ENCODE measurements at regions not wholly inside any gene's neighbourhood (a gene's known extent, or its start where the extent isn't known, plus 50 kb on each side); places are given as distances from the start of the nearest gene placed in this dataset.

DNA sequence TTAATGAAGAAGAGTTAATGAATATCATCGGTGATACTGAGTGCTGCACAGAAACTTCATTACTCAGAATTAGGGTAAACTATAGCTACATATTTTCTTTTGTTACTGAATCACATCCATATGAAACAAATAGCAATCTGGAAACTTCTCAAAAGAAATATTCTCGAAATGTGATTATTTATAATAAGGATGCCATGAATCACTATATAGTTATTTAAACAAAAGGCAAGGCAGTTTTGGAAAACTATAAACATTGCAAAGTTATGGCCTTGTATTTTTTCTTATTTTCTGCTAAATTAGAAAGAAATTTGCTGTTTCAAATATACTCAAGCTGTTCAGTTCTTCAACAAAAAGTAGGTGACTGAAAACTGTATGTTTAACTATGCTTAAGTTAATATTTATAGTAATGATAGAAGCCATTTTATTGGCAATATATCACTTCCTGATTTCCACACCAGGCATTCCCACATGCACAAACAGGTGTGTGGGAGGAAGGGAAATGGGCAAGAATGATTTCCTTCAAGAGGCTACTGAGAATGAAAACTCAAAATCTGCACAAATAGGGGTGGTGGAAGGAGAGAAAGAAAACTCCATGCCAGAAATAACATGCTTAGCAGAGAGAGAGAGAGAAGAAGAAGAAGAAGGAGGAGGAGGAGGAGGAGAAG, 74.5 kb upstream of the FRY start:
- H3K4me2 ChIP-seq (ENCODE audit: low read depth, low read length): no peak overlapping the region
- no peak for DNase-seq (ENCODE audit: low spot score)
- in situ Hi-C loops (cut with HindIII; ENCODE audit: extremely low pct_ligation_motif_present, low pct_unique_long_range_greater_than_20kb) (no loop called here), intact Hi-C loops (cut with micrococcal nuclease; ENCODE audit: unreplicated experiment) (no loop called here)
- H3K4me1 ChIP-seq (ENCODE audit: insufficient read depth, low read length): no peaks in the 10 kb centered on the region
- no peaks in the 10 kb centered on the region for H3K9me3 ChIP-seq (ENCODE audit: low read length)
- no peak for ATAC-seq
- no peaks in the 10 kb centered on the region for H3K79me2 ChIP-seq (ENCODE audit: insufficient read depth, low read length)
- H3K9ac ChIP-seq (ENCODE audit: insufficient read depth, low read depth, low read length): no peak overlapping the region
- no peak for TF ChIP-seq ZNF644 (CRISPR knock-in tag; IDR thresholded peaks at IDR 0.05; ENCODE audit: low read depth)
- no peak for TF ChIP-seq JUN (CRISPR knock-in tag; IDR thresholded peaks at IDR 0.05)
- no peak overlapping the region for H3K4me3 ChIP-seq (replicated peaks in 1 of 3; ENCODE audit: insufficient read depth in 1 of 3, low read depth in 2 of 3, low read length in 3 of 3)
- ChIA-PET POLR2A (no interaction called here), CTCF (ENCODE audit: low intra/inter-chr PET ratio, low total read pairs) (no interaction called here)
- no peak overlapping the region for H2AFZ ChIP-seq (ENCODE audit: low read length)
- WGBS (ENCODE audit: low lambda C conversion rate): 21% methylated on average over 2 of the region's 2 CpGs
- H3K27ac ChIP-seq (ENCODE audit: extremely low read length, insufficient read depth, low read length): no peak overlapping the region
- H4K20me1 ChIP-seq (ENCODE audit: insufficient read depth, low read length): no peaks in the 10 kb centered on the region
- no peaks in the 10 kb centered on the region for H3K27me3 ChIP-seq (ENCODE audit: control insufficient read depth in 1 of 2, insufficient read depth in 2 of 2, low read length in 2 of 2)
- no TSS peak for BruUV-seq (replicated peaks)
- FAIRE-seq: no peak
- no peaks in the 10 kb centered on the region for H3K36me3 ChIP-seq (replicated peaks in 1 of 2; ENCODE audit: control insufficient read depth in 1 of 2, insufficient read depth in 2 of 2, low read length in 2 of 2)

DNA sequence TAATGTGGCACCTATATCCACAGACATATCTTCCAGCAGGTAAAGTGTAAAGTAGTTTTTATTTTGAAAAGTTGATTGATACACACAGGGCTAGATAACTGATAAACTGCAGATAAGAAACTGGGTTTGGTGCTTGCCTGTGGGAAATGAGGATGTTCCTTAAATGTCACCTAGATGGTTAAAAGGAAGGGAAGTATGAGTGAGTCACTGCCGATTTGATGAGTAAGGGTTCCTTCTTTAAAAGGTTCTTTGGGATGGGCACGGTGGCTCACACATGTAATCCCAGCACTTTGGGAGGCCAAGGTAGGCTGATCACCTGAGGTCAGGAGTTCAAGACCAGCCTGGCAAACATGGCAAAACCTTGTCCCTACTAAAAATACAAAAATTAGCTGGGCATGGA, 73.8 kb upstream of the FRY start:
- CTCF ChIA-PET (ENCODE audit: low intra/inter-chr PET ratio, low total read pairs): no interaction called here
- Histone ChIP-seq H3K9ac (ENCODE audit: insufficient read depth, low read depth, low read length) (no peak overlapping the region), H3K4me1 (ENCODE audit: insufficient read depth, low read length) (no peaks in the 10 kb centered on the region)
- TF ChIP-seq NCOR1 (IDR thresholded peaks at IDR 0.05; ENCODE audit: borderline replicate concordance, low read length): no peak
- TF ChIP-seq FOXA3 (CRISPR knock-in tag; IDR thresholded peaks at IDR 0.05): no peak
- TF ChIP-seq ZNF616 (CRISPR knock-in tag; IDR thresholded peaks at IDR 0.05; ENCODE audit: low read depth): peak; percentile 72; the same call in 1 of the 2 replicates
- no peak for TF ChIP-seq KDM5A (IDR thresholded peaks at IDR 0.05; ENCODE audit: borderline replicate concordance, low read length)
- TF ChIP-seq MAFK (conservative IDR thresholded peaks at IDR 0.05 in 1 of 2, IDR thresholded peaks at IDR 0.05 in 1 of 2; ENCODE audit: low read length in 2 of 2): peak in 1 of 2 experiments; percentile 17; a peak in 1 of 4 replicates
- TF ChIP-seq, protein P1, sequence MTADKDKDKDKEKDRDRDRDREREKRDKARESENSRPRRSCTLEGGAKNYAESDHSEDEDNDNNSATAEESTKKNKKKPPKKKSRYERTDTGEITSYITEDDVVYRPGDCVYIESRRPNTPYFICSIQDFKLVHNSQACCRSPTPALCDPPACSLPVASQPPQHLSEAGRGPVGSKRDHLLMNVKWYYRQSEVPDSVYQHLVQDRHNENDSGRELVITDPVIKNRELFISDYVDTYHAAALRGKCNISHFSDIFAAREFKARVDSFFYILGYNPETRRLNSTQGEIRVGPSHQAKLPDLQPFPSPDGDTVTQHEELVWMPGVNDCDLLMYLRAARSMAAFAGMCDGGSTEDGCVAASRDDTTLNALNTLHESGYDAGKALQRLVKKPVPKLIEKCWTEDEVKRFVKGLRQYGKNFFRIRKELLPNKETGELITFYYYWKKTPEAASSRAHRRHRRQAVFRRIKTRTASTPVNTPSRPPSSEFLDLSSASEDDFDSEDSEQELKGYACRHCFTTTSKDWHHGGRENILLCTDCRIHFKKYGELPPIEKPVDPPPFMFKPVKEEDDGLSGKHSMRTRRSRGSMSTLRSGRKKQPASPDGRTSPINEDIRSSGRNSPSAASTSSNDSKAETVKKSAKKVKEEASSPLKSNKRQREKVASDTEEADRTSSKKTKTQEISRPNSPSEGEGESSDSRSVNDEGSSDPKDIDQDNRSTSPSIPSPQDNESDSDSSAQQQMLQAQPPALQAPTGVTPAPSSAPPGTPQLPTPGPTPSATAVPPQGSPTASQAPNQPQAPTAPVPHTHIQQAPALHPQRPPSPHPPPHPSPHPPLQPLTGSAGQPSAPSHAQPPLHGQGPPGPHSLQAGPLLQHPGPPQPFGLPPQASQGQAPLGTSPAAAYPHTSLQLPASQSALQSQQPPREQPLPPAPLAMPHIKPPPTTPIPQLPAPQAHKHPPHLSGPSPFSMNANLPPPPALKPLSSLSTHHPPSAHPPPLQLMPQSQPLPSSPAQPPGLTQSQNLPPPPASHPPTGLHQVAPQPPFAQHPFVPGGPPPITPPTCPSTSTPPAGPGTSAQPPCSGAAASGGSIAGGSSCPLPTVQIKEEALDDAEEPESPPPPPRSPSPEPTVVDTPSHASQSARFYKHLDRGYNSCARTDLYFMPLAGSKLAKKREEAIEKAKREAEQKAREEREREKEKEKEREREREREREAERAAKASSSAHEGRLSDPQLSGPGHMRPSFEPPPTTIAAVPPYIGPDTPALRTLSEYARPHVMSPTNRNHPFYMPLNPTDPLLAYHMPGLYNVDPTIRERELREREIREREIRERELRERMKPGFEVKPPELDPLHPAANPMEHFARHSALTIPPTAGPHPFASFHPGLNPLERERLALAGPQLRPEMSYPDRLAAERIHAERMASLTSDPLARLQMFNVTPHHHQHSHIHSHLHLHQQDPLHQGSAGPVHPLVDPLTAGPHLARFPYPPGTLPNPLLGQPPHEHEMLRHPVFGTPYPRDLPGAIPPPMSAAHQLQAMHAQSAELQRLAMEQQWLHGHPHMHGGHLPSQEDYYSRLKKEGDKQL (CRISPR knock-in tag; IDR thresholded peaks at IDR 0.05; ENCODE audit: low read depth): no peak
- TF ChIP-seq HNRNPK (IDR thresholded peaks at IDR 0.05; ENCODE audit: low read depth, low read length, poor library complexity, severe bottlenecking): peak; percentile 41
- TF ChIP-seq ZBTB42 (CRISPR knock-in tag; IDR thresholded peaks at IDR 0.05): no peak

More for the DNA sequence above, 73.8 kb upstream of the FRY start:
- POLR2A ChIA-PET: no interaction called here
- Histone ChIP-seq H2AFZ (ENCODE audit: low read length) (no peak overlapping the region), H3K4me3 (replicated peaks in 1 of 3; ENCODE audit: insufficient read depth in 1 of 3, low read depth in 2 of 3, low read length in 3 of 3) (no peak overlapping the region), H3K36me3 (replicated peaks in 1 of 2; ENCODE audit: control insufficient read depth in 1 of 2, insufficient read depth in 2 of 2, low read length in 2 of 2) (no peaks in the 10 kb centered on the region), H3K9me3 (ENCODE audit: low read length) (no peaks in the 10 kb centered on the region), H3K4me2 (ENCODE audit: low read depth, low read length) (no peak overlapping the region), H3K27me3 (ENCODE audit: control insufficient read depth in 1 of 2, insufficient read depth in 2 of 2, low read length in 2 of 2) (no peaks in the 10 kb centered on the region), H4K20me1 (ENCODE audit: insufficient read depth, low read length) (no peaks in the 10 kb centered on the region), H3K27ac (ENCODE audit: extremely low read length, insufficient read depth, low read length) (no peak overlapping the region), H3K79me2 (ENCODE audit: insufficient read depth, low read length) (no peaks in the 10 kb centered on the region)
- in situ Hi-C loops (cut with HindIII; ENCODE audit: extremely low pct_ligation_motif_present, low pct_unique_long_range_greater_than_20kb) (no loop called here), intact Hi-C loops (cut with micrococcal nuclease; ENCODE audit: unreplicated experiment) (no loop called here)
- FAIRE-seq (no peak), ATAC-seq (no peak), DNase-seq (ENCODE audit: low spot score) (no peak)
- BruUV-seq (replicated peaks): no TSS peak
- whole genome bisulfite sequencing (ENCODE audit: low lambda C conversion rate): 33% methylated on average over 2 of the region's 2 CpGs
